MG63 (cell line): ENCODE measurements at regions not wholly inside any gene's neighbourhood (a gene's known extent, or its start where the extent isn't known, plus 50 kb on each side); places are given as distances from the start of the nearest gene placed in this dataset.
"Not testable (repeated sequence)": the region's sequence is repeated elsewhere in the genome, so short reads cannot be mapped to it uniquely, and the experiment has no call there.

ENCODE experiments used
- DNase-seq: peaks from one replicate; pipeline ENCODE4 v3.0.0-alpha.2; 2020
- H3K27me3 ChIP-seq: fragments of 250-450 bp; sonication (Bioruptor Pico); 2 replicates; pipeline ENCODE4 v1.5.1; 2020; ENCODE audit warnings: mild to moderate bottlenecking, moderate library complexity
- H3K36me3 ChIP-seq: fragments of 250-450 bp; sonication (Bioruptor Pico); 2 replicates; pipeline ENCODE4 v1.5.1; 2020; ENCODE audit warnings: mild to moderate bottlenecking, moderate library complexity
- H3K4me3 ChIP-seq: fragments of 250-450 bp; sonication (Bioruptor Pico); 2 replicates; pipeline ENCODE4 v1.5.1; 2020; ENCODE audit warnings: mild to moderate bottlenecking, moderate library complexity
- H3K9me3 ChIP-seq: fragments of 250-450 bp; sonication (Bioruptor Pico); 2 replicates; pipeline ENCODE4 v1.5.1; 2020; ENCODE audit warnings: mild to moderate bottlenecking, moderate library complexity

DNA sequence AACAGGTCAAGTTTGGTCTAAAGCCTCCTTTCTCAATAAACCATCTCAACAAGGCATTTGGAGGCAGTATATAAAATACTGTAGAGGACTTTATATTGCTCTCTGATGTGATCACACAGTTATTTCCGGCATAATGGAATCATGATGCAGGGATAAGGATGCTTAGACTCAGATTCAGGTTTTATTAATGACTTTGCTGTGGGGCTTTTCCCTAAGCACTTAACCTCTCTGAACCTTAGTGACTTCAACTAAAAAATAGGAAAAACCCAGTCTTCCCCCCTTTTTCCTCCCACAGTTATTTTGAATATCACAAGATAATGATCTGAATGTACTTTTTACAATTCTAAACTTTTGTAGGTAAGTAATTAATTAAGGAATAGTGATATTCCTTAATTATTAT, 94.8 kb upstream of the TENM4 start:
- H3K36me3 ChIP-seq: no peaks in the 10 kb centered on the region
- H3K9me3 ChIP-seq: no peaks in the 10 kb centered on the region
- no peak for DNase-seq
- no peaks in the 10 kb centered on the region for H3K27me3 ChIP-seq
- no peak overlapping the region for H3K4me3 ChIP-seq

- DNase-seq: no peak
- H3K9me3 ChIP-seq: no peaks in the 10 kb centered on the region
- H3K4me3 ChIP-seq: no peak overlapping the region
- no peaks in the 10 kb centered on the region for H3K36me3 ChIP-seq
- H3K27me3 ChIP-seq: no peaks in the 10 kb centered on the region
Measured at GRCh38 chr11:79525257-79525656, 84.4 kb upstream of the TENM4 start.

DNA sequence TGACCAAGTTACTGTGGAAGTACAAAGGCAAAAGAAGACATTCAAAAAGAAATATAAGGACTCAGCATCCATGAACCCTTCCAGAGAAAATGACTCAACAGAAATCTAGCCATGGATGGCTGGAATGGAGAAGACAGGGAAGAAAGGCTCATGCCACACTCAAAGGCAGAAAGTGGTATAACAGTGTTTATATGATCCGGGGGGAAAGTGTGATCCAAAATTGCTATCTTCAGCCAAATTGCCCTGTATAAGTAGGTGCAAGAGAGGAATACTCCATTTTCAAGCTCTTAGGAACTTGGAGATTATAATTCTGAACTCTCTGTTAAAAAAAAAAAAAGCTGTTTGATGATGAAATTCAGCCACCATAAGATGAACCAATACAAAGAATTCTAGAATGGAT, 81.8 kb upstream of the TENM4 start:
- Histone ChIP-seq H3K27me3 (no peaks in the 10 kb centered on the region), H3K9me3 (no peaks in the 10 kb centered on the region), H3K36me3 (no peaks in the 10 kb centered on the region), H3K4me3 (no peak overlapping the region)
- no peak for DNase-seq

- H3K36me3 ChIP-seq: no peaks in the 10 kb centered on the region
- H3K27me3 ChIP-seq: no peaks in the 10 kb centered on the region
- H3K9me3 ChIP-seq: no peaks in the 10 kb centered on the region
- H3K4me3 ChIP-seq: no peak overlapping the region
- DNase-seq: no peak
Measured at GRCh38 chr11:79520086-79520485, 79.3 kb upstream of the TENM4 start.

DNA sequence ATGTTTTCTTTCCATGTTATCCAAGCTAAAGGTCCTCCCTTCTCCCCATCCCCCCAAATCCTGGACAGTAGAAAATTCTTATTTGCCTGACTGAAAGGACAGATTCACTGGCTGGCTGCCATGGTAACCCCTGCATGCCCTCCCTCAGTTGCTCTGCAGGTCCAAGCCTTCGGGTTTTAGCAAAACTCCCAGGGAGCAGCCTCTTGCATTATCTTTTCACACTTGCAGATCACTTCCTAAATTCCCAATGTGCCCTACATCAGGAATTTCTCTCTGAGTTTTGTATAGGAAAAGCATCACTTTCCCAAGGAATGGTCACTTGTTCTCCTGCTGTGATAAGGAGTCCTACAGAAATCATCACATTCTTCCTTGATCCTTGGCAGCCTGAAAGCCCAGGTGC, 75.0 kb upstream of the TENM4 start:
- Histone ChIP-seq H3K36me3 (no peaks in the 10 kb centered on the region), H3K9me3 (no peaks in the 10 kb centered on the region), H3K4me3 (no peak overlapping the region), H3K27me3 (no peaks in the 10 kb centered on the region)
- DNase-seq: no peak

DNA sequence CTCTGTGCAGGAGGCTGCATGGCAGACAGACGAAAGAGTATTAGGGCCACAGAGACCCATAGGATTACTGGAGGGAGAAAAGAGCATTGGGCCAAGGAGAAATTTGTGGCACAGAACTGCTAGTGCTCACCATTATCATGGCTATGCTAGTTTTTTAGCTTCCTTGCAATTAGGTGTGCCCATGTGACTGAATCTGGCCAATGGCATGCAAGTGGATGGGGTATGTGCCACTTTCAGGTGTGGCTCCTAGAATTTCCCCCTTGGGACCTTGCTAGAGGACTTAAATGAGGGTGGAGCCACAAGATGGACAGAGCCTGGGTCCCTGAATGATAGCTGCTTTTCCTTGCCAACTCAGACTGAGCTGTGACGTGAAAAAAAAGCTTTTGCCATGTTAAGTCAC, 73.9 kb upstream of the TENM4 start:
- Histone ChIP-seq H3K9me3 (no peaks in the 10 kb centered on the region), H3K27me3 (no peaks in the 10 kb centered on the region), H3K36me3 (no peaks in the 10 kb centered on the region), H3K4me3 (no peak overlapping the region)
- DNase-seq: no peak

- H3K9me3 ChIP-seq: no peaks in the 10 kb centered on the region
- no peaks in the 10 kb centered on the region for H3K36me3 ChIP-seq
- DNase-seq: no peak
- no peaks in the 10 kb centered on the region for H3K27me3 ChIP-seq
- no peak overlapping the region for H3K4me3 ChIP-seq
Measured at GRCh38 chr11:79514290-79514689, 73.5 kb upstream of the TENM4 start.

DNA sequence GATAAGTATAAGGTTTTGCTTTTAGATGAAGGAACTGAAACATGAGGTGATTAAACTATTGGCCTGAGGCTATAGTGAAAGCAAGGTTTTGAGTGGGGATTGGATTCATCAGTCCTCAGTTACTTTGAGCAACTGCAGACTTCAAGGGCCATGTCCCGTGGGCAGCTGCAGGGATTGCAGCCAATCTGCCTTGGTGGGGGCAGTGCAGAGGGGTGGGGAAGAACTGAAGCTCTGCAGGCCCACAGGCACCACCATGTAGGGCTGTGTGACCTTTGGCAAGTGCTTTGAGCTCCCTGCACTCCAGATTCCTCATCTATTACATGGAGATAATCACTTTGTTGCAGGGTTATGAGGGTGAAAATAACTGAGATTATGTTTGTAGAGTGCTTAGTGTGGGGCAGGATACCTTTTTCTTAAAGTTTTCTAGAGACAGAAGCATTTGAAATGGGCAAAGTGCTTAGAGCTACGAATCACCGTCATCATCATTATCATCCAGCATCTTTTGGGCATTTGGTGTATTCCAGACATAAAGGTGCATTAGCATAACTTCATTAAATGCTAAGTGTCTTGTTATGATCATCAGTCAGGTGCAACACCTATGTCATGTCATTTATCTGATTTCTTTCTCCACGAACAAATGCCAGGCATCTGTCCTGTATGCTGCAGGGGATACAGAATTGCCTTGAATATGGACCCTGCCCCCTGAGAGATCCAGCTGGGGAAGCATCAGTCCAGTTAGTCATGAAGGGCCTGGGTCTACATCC, 72.1 kb upstream of the TENM4 start:
- no peak for DNase-seq
- H3K4me3 ChIP-seq: no peak overlapping the region
- H3K27me3 ChIP-seq: no peaks in the 10 kb centered on the region
- H3K36me3 ChIP-seq: no peaks in the 10 kb centered on the region
- H3K9me3 ChIP-seq: no peaks in the 10 kb centered on the region

- no peaks in the 10 kb centered on the region for H3K36me3 ChIP-seq
- no peak for DNase-seq
- no peaks in the 10 kb centered on the region for H3K9me3 ChIP-seq
- no peaks in the 10 kb centered on the region for H3K27me3 ChIP-seq
- H3K4me3 ChIP-seq: no peak overlapping the region
Measured at GRCh38 chr11:79510960-79511359, 70.1 kb upstream of the TENM4 start.

- H3K4me3 ChIP-seq: no peak overlapping the region
- no peaks in the 10 kb centered on the region for H3K9me3 ChIP-seq
- DNase-seq: no peak
- H3K27me3 ChIP-seq: no peaks in the 10 kb centered on the region
- no peaks in the 10 kb centered on the region for H3K36me3 ChIP-seq
Measured at GRCh38 chr11:79508461-79508860, 67.6 kb upstream of the TENM4 start.

- Histone ChIP-seq H3K4me3 (no peak overlapping the region), H3K36me3 (no peaks in the 10 kb centered on the region), H3K9me3 (no peaks in the 10 kb centered on the region), H3K27me3 (no peaks in the 10 kb centered on the region)
- no peak for DNase-seq
Measured at GRCh38 chr11:79507706-79508105, 66.9 kb upstream of the TENM4 start.

GRCh38 chr11:79506734-79507344, 66.0 kb upstream of the TENM4 start:
- Histone ChIP-seq H3K36me3 (no peaks in the 10 kb centered on the region), H3K9me3 (no peaks in the 10 kb centered on the region), H3K27me3 (no peaks in the 10 kb centered on the region), H3K4me3 (no peak overlapping the region)
- no peak for DNase-seq

DNA sequence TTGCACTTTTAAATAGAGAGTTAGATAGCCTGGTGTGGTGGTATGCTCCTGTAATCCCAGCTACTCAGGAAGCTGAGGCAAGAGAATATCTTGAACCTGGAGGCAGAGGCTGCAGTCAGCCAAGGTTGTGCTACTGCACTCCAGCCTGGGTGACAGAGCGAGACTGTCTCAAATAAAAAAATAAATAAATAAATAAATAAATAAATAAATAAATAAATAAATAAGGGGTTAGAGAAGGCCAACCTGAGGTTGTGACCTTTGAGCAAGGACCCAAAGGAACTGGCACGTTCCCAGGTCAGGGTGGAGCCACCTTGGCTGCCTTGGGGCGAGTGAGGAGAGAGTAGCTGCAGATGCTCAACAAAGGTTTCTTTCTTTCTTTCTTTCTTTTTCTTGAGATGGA, 65.3 kb upstream of the TENM4 start:
- H3K4me3 ChIP-seq: no peak overlapping the region
- no peaks in the 10 kb centered on the region for H3K36me3 ChIP-seq
- no peaks in the 10 kb centered on the region for H3K27me3 ChIP-seq
- no peaks in the 10 kb centered on the region for H3K9me3 ChIP-seq
- DNase-seq: no peak

DNA sequence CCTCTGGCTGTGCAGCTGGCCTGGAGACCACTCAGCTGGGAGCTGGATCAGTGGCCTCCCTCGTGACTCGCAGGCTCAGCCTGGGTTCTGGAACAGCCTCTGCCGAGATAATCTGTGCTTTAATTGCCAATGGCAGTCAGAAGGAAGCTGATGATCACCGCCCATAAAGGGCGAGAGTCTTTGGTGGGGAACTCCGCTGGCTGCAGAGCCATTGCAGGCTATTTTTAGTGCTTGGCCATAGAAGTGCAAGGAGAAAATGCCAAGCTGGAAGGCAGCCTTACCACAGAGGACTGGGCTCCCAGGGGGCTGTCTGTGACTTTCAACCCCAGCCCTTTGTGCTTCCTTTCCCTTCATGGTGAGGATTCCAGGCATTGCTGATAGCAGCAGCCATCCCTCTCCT, 62.2 kb upstream of the TENM4 start:
- Histone ChIP-seq H3K4me3 (no peak overlapping the region), H3K9me3 (no peaks in the 10 kb centered on the region), H3K27me3 (no peaks in the 10 kb centered on the region), H3K36me3 (no peaks in the 10 kb centered on the region)
- no peak for DNase-seq

- H3K36me3 ChIP-seq: no peaks in the 10 kb centered on the region
- no peak for DNase-seq
- H3K9me3 ChIP-seq: no peaks in the 10 kb centered on the region
- H3K27me3 ChIP-seq: no peaks in the 10 kb centered on the region
- H3K4me3 ChIP-seq: no peak overlapping the region
Measured at GRCh38 chr11:79501707-79502106, 60.9 kb upstream of the TENM4 start.

DNA sequence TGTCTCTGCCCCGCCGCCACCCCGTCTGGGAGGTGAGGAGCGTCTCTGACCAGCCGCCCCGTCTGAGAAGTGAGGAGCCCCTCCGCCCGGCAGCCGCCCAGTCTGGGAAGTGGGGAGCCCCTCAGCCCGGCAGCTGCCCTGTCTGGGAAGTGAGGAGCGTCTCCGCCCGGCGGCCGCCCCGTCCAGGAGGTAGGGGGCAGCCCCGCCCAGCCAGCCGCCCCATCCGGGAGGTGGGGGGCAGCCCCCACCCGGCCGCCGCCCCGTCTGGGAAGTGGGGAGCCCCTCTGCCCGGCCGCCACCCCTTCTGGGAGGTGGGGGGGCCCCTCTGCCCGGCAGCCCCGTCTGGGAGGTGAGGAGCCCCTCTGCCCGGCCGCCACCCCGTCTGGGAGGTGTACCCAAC, 59.1 kb upstream of the TENM4 start:
- not testable (repeated sequence) for H3K9me3 ChIP-seq

DNA sequence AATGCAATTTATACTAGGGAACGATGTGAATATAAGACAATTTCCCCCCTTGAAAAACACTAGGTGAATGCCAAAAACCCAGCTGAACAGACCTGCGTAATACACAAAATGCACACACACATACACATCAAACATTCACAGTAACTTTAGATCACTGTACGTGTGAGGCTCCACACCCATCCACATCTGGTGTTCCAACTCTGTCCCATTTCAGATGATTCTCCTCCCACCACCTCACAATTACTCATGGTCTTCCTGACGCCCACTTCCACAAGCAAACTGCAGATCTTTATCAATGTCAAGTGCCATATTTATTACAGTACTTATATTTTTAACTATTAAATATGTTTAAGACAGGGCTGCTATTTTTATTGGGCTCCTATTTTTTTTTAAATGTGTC, 57.8 kb upstream of the TENM4 start:
- no peak overlapping the region for H3K4me3 ChIP-seq
- DNase-seq: no peak
- no peaks in the 10 kb centered on the region for H3K27me3 ChIP-seq
- no peaks in the 10 kb centered on the region for H3K9me3 ChIP-seq
- no peaks in the 10 kb centered on the region for H3K36me3 ChIP-seq

More for the DNA sequence above, 59.1 kb upstream of the TENM4 start:
- H3K27me3 ChIP-seq, H3K4me3 ChIP-seq, DNase-seq, H3K36me3 ChIP-seq: not testable (repeated sequence)

DNA sequence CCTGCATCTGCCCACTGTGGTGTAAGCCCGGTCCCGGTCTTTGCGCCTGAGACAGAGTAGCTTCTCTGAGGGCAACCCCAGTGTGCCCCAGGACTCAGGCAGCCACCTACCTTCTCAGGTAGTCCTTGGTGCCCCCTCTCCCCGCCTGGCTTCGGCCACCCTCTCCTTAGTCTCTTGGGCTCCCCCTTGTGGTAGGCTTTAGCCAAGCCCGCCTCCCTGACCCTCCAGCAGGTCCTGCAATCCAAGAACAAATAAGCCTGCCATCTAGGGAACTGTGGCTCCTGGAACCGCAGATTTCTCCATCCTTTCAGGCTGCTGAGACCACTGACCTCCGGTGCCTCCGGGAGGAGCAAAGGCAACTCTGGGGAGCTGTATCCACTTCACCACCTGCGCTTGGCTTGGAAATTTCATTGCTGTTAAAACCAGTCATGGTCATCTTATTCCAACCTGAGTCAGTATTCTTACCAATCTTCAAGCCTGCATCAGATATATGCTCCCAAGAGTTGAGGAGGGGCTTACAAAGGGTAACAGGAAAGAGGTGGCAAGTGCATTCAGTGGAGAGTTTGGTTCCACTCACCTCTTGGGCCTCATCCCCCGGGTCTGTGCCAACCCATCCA, 52.8 kb upstream of the TENM4 start:
- Histone ChIP-seq H3K4me3 (no peak overlapping the region), H3K36me3 (no peaks in the 10 kb centered on the region), H3K9me3 (no peaks in the 10 kb centered on the region), H3K27me3 (no peaks in the 10 kb centered on the region)
- peak; percentile 44 for DNase-seq
